CD4-positive, alpha-beta T cell treated with Interleukin-15 for 4 hours (primary cell): ENCODE measurements at regions not wholly inside any gene's neighbourhood (a gene's known extent, or its start where the extent isn't known, plus 50 kb on each side); places are given as distances from the start of the nearest gene placed in this dataset.

Experiments used
- DNase-seq: peaks from one replicate; pipeline ENCODE4 v3.0.0-alpha.2; 2020; ENCODE audit warnings: low spot score

DNA sequence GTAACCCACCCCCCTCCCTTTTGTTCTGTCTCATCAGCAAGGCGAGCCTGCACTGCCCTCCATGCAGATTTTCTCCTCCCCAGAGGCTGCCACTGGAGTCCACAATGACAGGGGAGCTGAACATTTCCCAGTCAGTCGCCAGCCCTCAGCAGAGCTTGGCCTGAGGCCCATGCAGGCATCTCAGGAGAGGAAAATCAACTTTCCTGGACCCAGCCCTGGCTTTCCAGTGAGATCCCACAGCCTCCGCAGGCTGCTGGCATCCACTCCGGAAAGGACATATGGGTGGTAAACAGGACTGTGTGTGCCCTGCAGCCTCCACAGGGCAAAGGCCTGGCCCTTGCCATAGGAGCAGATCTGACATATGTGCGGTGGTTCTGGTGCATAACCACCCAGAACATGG, 253.8 kb downstream of the TNS1 start:
- DNase-seq: no peak

DNA sequence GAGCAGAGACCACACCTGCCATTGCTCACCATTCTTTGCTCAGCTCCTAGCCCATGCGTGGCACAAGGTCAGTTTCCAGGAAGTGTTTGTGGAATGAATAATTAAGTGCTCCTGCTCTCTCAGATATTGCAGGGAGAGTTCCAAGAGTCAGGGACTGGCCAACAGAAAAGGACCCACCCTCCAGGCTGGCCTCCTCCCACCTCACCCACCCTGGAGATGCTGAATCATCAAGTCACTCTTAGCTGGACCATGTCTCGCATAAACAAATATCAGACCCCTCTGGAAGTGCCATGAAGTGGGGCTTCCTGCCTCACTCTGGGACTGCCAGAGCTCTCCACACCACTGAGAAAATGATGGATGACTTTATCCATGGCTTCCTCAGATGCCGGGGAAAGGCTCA, 256.0 kb downstream of the TNS1 start:
- DNase-seq: no peak

GRCh38 chr2:217743966-217744761, 258.6 kb downstream of the TNS1 start:
- DNase-seq: no peak

- DNase-seq: no peak
These were observed 259.4 kb downstream of the TNS1 start for GRCh38 chr2:217743407-217743806.

- no peak for DNase-seq
These were observed 260.0 kb downstream of the TNS1 start for GRCh38 chr2:217742841-217743240.

DNA sequence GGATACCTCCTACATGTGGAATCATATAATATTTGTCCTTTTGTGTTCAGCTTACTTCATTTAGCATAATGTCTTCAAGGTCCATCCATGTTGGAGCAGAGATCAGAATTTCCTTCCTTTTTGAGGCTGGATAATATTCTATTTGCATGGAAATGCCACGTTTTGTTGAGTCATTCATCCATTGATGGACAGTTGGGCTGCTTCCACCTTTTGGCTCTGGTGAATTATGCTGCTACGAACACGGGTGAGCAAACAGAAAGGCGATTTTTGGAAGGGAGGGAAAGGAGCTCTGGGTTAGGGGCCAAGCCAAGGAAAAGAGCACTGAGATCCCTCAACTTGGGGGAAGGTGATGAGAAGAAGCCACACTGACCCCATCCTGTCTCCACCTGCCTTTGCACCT, 260.5 kb downstream of the TNS1 start:
- DNase-seq: no peak

DNA sequence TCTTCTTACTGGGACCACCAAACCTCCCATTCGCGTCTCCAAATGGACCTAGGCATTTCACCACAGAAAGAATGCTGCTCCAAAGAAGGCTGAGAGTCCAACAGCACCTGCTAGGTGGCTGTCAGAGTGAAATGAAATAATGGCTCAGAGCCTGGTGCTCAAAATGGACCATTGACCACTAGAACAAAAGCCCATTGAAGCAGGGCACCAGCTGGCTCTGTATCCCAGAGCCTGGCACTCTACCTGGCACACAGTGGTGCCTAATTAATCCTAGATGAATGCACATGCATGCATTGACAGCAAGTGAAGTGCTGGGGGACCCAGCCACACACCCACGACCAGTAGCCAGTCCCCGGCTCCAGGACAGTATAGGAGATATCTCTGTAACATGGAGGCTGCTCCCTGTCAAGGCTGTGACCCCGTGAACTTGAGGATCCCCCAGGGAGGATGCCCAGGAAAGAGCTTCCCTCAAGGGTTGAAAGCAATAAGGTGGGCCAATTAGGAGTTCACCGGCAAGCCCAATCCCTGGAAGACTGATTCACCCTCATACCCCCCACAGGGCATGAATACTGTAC, 261.3 kb downstream of the TNS1 start:
- no peak for DNase-seq

DNA sequence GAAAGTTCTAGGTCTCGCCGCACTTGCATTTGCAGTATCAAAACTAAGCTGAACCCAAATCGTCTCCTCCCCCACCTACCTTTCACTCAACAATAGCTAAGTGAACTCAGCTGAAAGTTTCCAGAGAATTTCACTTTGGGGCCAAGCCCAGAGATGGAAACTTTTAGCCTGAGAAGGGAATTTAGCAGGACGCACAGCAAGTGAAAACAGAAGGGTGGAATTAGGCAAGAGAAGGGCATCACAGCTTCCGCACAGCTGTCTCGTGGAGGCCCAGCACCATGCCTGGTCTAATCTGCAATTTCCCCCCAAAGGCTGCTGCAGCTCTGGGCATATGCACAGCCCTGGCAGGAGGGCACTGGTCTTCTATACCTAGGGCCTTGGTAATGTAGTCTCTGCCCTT, 262.0 kb downstream of the TNS1 start:
- no peak for DNase-seq

DNA sequence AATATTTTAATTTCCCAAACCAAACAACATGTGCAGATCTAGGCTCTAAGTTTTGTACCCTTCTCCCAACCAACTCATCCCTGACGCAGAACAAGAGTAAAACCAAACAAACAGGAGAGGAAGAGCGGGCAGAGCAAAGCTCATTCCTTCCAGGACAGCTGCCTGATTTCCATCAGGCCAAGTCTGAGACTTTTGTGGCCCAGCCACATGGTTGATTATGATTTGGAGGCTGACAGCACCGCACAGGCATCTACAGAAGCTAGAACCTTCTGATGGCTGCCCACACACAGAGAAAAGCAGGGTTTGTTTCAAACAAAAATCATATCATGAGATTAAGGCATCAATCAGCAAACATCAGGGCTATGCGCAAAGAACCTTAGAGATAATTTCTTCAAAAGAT, 262.6 kb downstream of the TNS1 start:
- DNase-seq: no peak

- no peak for DNase-seq
These were observed 263.1 kb downstream of the TNS1 start for GRCh38 chr2:217739741-217740140.

- DNase-seq: no peak
These were observed 264.7 kb downstream of the TNS1 start for GRCh38 chr2:217738061-217738460.

- DNase-seq: no peak
These were observed 265.8 kb downstream of the TNS1 start for GRCh38 chr2:217736776-217737550.

DNA sequence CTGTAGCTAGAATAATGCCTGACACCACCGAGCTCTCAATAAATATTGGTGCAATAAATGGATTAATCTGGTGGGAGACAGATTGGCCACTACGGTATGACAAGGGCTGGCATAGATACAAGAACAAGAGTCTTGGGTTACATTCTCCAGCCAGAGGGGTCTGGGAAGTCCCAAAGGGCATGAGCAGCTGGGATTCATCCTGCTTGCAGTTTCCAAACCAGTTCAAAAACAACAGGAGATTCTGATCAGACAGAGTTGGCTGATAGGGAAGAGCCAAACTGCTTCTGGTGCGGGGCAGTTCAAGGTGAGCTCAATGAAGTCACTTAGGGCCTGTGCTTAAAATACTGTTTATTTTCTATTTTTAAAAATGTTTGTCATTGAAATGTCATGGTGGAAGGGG, 266.9 kb downstream of the TNS1 start:
- DNase-seq: no peak

DNA sequence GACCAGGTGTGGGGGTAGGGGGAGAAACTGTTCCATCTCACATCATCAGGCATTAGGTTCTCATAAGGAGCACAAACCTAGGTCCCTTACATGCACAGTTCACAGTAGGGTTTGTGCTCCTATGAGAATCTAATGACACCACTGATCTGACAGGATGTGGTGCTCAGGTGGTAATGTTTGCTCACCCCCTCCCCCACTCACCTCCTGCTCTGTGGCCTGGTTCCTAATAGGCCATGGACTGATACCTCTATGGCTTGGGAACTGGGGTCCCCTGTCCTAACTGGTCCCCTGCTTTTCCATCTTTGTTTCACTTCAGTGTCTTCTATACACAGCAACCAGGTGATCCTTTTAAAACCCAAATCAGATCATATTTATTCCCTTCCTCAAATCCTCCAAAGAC, 267.8 kb downstream of the TNS1 start:
- no peak for DNase-seq

DNA sequence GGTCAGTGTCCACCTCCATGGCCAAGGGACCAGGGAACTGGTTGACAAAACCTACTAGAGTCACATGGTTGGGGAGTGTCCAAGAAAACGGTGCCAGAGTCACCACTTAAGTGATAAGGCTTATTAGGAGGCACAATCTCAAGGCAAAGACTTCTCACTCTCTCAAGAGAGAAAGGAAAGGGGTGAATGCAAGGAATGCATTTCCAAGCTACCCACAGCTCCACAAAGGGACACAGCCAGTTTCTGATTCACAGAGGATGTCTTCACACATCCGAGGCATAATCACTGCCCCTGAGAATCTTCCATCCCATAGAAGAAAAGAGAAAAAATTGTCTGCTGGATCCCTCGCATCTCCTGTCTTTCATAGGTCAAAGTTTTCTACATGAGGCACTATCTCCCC, 269.3 kb downstream of the TNS1 start:
- no peak for DNase-seq

DNA sequence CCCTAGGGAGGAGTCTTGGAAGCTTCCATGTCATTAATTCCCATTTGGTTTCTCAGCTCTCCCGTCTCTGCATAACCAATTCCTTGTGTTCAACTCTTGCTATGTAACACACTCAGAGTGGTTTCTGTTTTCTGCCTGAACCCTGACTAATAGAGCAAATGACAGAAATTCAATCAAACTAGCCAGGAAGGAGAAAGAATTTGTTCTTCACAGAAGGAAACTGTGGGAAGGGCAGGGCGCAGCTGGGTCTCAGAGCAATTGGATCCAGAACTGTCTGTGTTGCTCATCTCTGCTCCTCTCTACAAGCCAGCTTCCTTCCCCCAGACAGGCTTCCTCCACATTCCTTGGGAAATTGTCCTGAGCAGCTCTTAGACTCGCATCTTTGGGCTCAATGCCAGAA, 269.8 kb downstream of the TNS1 start:
- DNase-seq: no peak

DNA sequence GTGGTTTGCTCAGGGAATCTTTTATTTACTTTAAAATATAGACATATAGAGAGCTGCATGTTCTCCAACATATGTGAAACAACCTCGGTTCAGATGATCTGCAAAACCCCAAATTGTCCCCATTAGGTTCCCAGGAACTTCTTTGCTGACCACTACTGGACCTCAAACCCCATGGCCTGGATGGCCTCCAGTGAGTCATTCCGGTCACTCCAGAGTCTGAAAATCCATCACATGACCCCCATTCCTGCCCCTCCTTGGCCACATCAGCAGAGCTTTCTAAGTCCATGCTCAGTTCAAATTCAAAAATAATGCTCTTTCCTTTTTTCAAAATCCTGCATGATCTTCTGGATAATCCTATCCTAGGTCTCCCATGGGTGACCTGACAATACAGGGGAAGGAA, 271.0 kb downstream of the TNS1 start:
- no peak for DNase-seq

- no peak for DNase-seq
These were observed 273.3 kb downstream of the TNS1 start for GRCh38 chr2:217729421-217730053.

DNA sequence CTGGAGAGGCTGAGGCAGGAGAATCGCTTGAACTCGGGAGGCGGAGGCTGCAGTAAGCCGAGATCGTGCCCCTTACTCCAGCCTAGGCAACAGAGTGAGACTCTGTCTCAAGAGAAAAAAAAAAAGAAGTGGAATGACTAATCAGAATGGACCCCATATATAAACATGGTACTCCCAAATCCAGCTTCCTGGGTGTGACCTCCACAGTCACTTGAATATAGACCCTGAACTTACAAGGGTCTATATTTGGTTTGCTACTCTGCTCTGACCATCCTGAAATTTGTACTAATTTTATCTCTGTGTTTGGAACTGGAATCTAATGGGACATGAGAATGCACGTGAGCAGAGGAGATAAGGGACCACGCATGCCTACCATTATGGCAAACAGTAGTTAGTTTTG, 275.0 kb downstream of the TNS1 start:
- DNase-seq: no peak

DNA sequence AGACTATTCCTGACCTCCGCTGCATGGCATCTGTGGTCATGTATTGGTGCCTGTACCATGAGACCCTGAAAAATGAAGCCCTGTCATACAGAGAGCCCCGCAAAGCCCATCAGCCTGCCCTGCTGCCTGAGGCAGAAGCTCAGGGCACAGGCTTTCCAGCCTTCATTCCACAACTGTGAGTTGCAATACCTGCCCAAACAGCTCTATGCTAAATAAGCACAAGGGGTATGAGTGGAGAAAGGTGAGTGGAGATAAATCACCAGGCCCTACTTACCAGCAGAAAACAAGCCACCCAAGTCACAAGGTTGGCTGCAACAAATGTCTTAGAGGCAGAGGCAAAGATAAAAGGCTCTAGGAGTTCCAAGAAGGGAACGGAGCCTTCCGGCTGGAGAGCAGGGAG, 277.4 kb downstream of the TNS1 start:
- no peak for DNase-seq

GRCh38 chr2:217724471-217724870, 278.3 kb downstream of the TNS1 start:
- DNase-seq: no peak

GRCh38 chr2:217723981-217724380, 278.8 kb downstream of the TNS1 start:
- no peak for DNase-seq
